Tibial nerve (tissue), 4 donors: ENCODE measurements at regions not wholly inside any gene's neighbourhood (a gene's known extent, or its start where the extent isn't known, plus 50 kb on each side); places are given as distances from the start of the nearest gene placed in this dataset.

ENCODE experiments used
- EP300 ChIP-seq, 2 donors: sonication (generic); formaldehyde crosslinking; IDR thresholded peaks; one replicate each; pipeline ENCODE4 v1.6.1; 2017; ENCODE audit warnings: antibody characterized with exemption in 2 of 2, mild to moderate bottlenecking in 1 of 2
- POLR2A ChIP-seq, 2 donors: fragments of 450-650 bp; IDR thresholded peaks; one replicate each; pipeline ENCODE4 v1.6.1; 2017; ENCODE audit warnings: antibody characterized with exemption in 2 of 2, mild to moderate bottlenecking in 2 of 2, moderate library complexity in 2 of 2
- TF ChIP-seq, protein P1 (sequence below), 5 experiments: fragments of 200-600 bp in 3 of 5; fragments of 450-650 bp in 2 of 5; sonication (generic) in 3 of 5; IDR thresholded peaks; one replicate each; pipeline ENCODE4 v1.5.1; 2016 to 2019; ENCODE audit warnings: antibody characterized with exemption in 5 of 5, mild to moderate bottlenecking in 3 of 5, moderate library complexity in 2 of 5

DNA sequence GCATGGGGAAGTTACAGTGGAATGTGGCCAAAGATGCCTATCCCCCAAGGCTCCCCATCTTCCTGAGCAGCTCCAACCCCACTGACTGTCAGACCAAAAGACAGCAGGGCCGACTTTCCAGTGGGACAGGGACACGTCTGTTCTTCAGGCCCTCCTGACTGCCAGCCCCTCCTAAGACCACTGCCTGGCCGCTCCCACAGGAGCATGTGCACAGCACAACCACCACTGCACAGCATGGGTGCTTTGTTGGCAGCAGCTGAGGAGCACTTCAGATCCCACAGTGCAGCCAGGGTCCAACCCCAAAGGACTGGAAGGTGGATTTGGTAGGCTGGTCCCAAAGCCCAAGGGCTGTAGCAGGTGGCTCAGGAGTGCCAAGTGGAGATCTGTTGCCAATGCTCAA is 648.3 kb upstream of the BRINP3 start:
- TF ChIP-seq, protein P1, sequence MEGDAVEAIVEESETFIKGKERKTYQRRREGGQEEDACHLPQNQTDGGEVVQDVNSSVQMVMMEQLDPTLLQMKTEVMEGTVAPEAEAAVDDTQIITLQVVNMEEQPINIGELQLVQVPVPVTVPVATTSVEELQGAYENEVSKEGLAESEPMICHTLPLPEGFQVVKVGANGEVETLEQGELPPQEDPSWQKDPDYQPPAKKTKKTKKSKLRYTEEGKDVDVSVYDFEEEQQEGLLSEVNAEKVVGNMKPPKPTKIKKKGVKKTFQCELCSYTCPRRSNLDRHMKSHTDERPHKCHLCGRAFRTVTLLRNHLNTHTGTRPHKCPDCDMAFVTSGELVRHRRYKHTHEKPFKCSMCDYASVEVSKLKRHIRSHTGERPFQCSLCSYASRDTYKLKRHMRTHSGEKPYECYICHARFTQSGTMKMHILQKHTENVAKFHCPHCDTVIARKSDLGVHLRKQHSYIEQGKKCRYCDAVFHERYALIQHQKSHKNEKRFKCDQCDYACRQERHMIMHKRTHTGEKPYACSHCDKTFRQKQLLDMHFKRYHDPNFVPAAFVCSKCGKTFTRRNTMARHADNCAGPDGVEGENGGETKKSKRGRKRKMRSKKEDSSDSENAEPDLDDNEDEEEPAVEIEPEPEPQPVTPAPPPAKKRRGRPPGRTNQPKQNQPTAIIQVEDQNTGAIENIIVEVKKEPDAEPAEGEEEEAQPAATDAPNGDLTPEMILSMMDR (IDR thresholded peaks at IDR 0.05): no peak
- TF ChIP-seq POLR2A (IDR thresholded peaks at IDR 0.05) (no peak), EP300 (IDR thresholded peaks at IDR 0.05) (no peak)
